ENCODE measurements at regions not wholly inside any gene's neighbourhood (a gene's known extent, or its start where the extent isn't known, plus 50 kb on each side); places are given as distances from the start of the nearest gene placed in this dataset.

GRCh38 chr5:174581894-174582293 is 142.5 kb upstream of the MSX2 start:
- H4K20me1 ChIP-seq (replicated peaks; ENCODE audit: control insufficient read depth, extremely low read depth, insufficient read depth, low read length), result no peaks in the 10 kb centered on the region
- no peaks in the 10 kb centered on the region for H3K79me2 ChIP-seq (ENCODE audit: control insufficient read depth, insufficient read depth, low read length)
- no peaks in the 10 kb centered on the region for H3K27me3 ChIP-seq (ENCODE audit: control insufficient read depth in 2 of 2, insufficient read depth in 2 of 2, low read length in 2 of 2)
- H3K9me1 ChIP-seq (replicated peaks; ENCODE audit: control insufficient read depth, extremely low read depth, insufficient read depth, low read length), result no peaks in the 10 kb centered on the region
- H3K27ac ChIP-seq (ENCODE audit: insufficient read depth, low read depth, low read length), result no peak overlapping the region
- DNase-seq (ENCODE audit: low read depth, low spot score) (no peak), FAIRE-seq (no peak)
- no TSS peak for BruUV-seq (replicated peaks)
- no peak overlapping the region for H3K9ac ChIP-seq (replicated peaks; ENCODE audit: extremely low read depth, insufficient read depth, low read length)
- intact Hi-C loops (cut with micrococcal nuclease), result no loop called here
- H3K4me3 ChIP-seq (replicated peaks in 1 of 3; ENCODE audit: insufficient read depth in 1 of 3, low read depth in 1 of 3, low read length in 3 of 3), result no peak overlapping the region
- no peaks in the 10 kb centered on the region for H3K36me3 ChIP-seq (ENCODE audit: control insufficient read depth in 2 of 2, extremely low read depth in 1 of 2, insufficient read depth in 2 of 2, low read length in 2 of 2)
- CTCF ChIA-PET, result no interaction called here
- POLR2A ChIA-PET, result no interaction called here
- dilution Hi-C loops (cut with MboI; ENCODE audit: extremely low pct_ligation_motif_present, low sequenced_read_pairs), result no loop called here
- no peak overlapping the region for H3K4me2 ChIP-seq (ENCODE audit: insufficient read depth, low read length)
- H2AFZ ChIP-seq (ENCODE audit: low read depth, low read length), result no peak overlapping the region
- no peaks in the 10 kb centered on the region for H3K4me1 ChIP-seq (ENCODE audit: control insufficient read depth, extremely low read depth, insufficient read depth, low read length)
- H3K9me3 ChIP-seq (replicated peaks; ENCODE audit: control insufficient read depth, insufficient read depth, low read length), result no peaks in the 10 kb centered on the region
- TF ChIP-seq POLR2AphosphoS5 (IDR thresholded peaks at IDR 0.05; ENCODE audit: insufficient read depth, low read depth, low read length), result no peak

- CTCF ChIA-PET, result no interaction called here
- DNase-seq (ENCODE audit: low read depth, low spot score), result no peak
- POLR2A ChIA-PET, result no interaction called here
- no peaks in the 10 kb centered on the region for H3K9me1 ChIP-seq (replicated peaks; ENCODE audit: control insufficient read depth, extremely low read depth, insufficient read depth, low read length)
- no peak overlapping the region for H3K4me3 ChIP-seq (replicated peaks in 1 of 3; ENCODE audit: insufficient read depth in 1 of 3, low read depth in 1 of 3, low read length in 3 of 3)
- no peaks in the 10 kb centered on the region for H3K9me3 ChIP-seq (replicated peaks; ENCODE audit: control insufficient read depth, insufficient read depth, low read length)
- no peak overlapping the region for H3K9ac ChIP-seq (replicated peaks; ENCODE audit: extremely low read depth, insufficient read depth, low read length)
- no peaks in the 10 kb centered on the region for H4K20me1 ChIP-seq (replicated peaks; ENCODE audit: control insufficient read depth, extremely low read depth, insufficient read depth, low read length)
- H3K79me2 ChIP-seq (ENCODE audit: control insufficient read depth, insufficient read depth, low read length), result no peaks in the 10 kb centered on the region
- FAIRE-seq, result no peak
- no peak overlapping the region for H3K4me2 ChIP-seq (ENCODE audit: insufficient read depth, low read length)
- no peak for TF ChIP-seq FOS (IDR thresholded peaks at IDR 0.05; ENCODE audit: borderline replicate concordance, insufficient read depth, low read length)
- TF ChIP-seq POLR2A (IDR thresholded peaks at IDR 0.05; ENCODE audit: low read depth, low read length), result no peak
- no peak for TF ChIP-seq GATA2 (IDR thresholded peaks at IDR 0.05; ENCODE audit: insufficient read depth, insufficient read length, low read depth, low read length)
- no peak for TF ChIP-seq MYC (IDR thresholded peaks at IDR 0.05; ENCODE audit: low read depth, low read length)
- no peak for TF ChIP-seq CTCF (IDR thresholded peaks at IDR 0.05; ENCODE audit: extremely low read depth in 1 of 2, insufficient read depth in 1 of 2, low read depth in 1 of 2, low read length in 2 of 2)
- no peak for TF ChIP-seq MAX (IDR thresholded peaks at IDR 0.05; ENCODE audit: insufficient read depth, insufficient read length)
- no peak for TF ChIP-seq JUN (IDR thresholded peaks at IDR 0.05; ENCODE audit: borderline replicate concordance, insufficient read depth, insufficient read length, low read depth)
- TF ChIP-seq EZH2 (IDR thresholded peaks at IDR 0.05; ENCODE audit: borderline replicate concordance, low read depth, low read length, severe bottlenecking), result no peak
- no peaks in the 10 kb centered on the region for H3K27me3 ChIP-seq (ENCODE audit: control insufficient read depth in 2 of 2, insufficient read depth in 2 of 2, low read length in 2 of 2)
- H3K4me1 ChIP-seq (ENCODE audit: control insufficient read depth, extremely low read depth, insufficient read depth, low read length), result no peaks in the 10 kb centered on the region
- dilution Hi-C loops (cut with MboI; ENCODE audit: extremely low pct_ligation_motif_present, low sequenced_read_pairs) (no loop called here), intact Hi-C loops (cut with micrococcal nuclease) (no loop called here)
- H2AFZ ChIP-seq (ENCODE audit: low read depth, low read length), result no peak overlapping the region
- H3K27ac ChIP-seq (ENCODE audit: insufficient read depth, low read depth, low read length), result no peak overlapping the region
- BruUV-seq (replicated peaks), result no TSS peak
- no peaks in the 10 kb centered on the region for H3K36me3 ChIP-seq (ENCODE audit: control insufficient read depth in 2 of 2, extremely low read depth in 1 of 2, insufficient read depth in 2 of 2, low read length in 2 of 2)
Observed at GRCh38 chr5:174583071-174583470, 141.3 kb upstream of the MSX2 start.
